NCI-H748 treated with DMSO at 0.1 percent for 48 hours (cell line): ENCODE measurements at regions not wholly inside any gene's neighbourhood (a gene's known extent, or its start where the extent isn't known, plus 50 kb on each side); places are given as distances from the start of the nearest gene placed in this dataset.

Experiments used
- DNase-seq: peaks from one replicate; lab custom pipeline; 2025; lab: John Stamatoyannopoulos, UW

GRCh38 chr15:97623091-97623661, 337.3 kb upstream of the ARRDC4 start:
- no peak for DNase-seq

GRCh38 chr15:97627634-97628033, 332.9 kb upstream of the ARRDC4 start:
- DNase-seq, result no peak

GRCh38 chr15:97645758-97646157, 314.7 kb upstream of the ARRDC4 start:
- DNase-seq, result no peak

- no peak for DNase-seq
Measured at GRCh38 chr15:97648728-97649127, 311.8 kb upstream of the ARRDC4 start.

GRCh38 chr15:97652041-97652440, 308.5 kb upstream of the ARRDC4 start:
- DNase-seq, result peak; percentile 88

- peak; percentile 76 for DNase-seq
Measured at GRCh38 chr15:97652700-97653167, 307.8 kb upstream of the ARRDC4 start.

- no peak for DNase-seq
Measured at GRCh38 chr15:97653896-97654295, 306.6 kb upstream of the ARRDC4 start.

- DNase-seq, result peak; percentile 41
Measured at GRCh38 chr15:97654481-97655076, 305.9 kb upstream of the ARRDC4 start.

- DNase-seq, result no peak
Measured at GRCh38 chr15:97661796-97662195, 298.7 kb upstream of the ARRDC4 start.

- DNase-seq, result no peak
Measured at GRCh38 chr15:97672586-97672985, 287.9 kb upstream of the ARRDC4 start.

- DNase-seq, result no peak
Measured at GRCh38 chr15:97678656-97679055, 281.8 kb upstream of the ARRDC4 start.

GRCh38 chr15:97679106-97679688, 281.3 kb upstream of the ARRDC4 start:
- no peak for DNase-seq

- DNase-seq, result no peak
Measured at GRCh38 chr15:97680606-97681220, 279.8 kb upstream of the ARRDC4 start.

GRCh38 chr15:97683831-97684230, 276.7 kb upstream of the ARRDC4 start:
- no peak for DNase-seq

- no peak for DNase-seq
Measured at GRCh38 chr15:97684249-97684648, 276.3 kb upstream of the ARRDC4 start.

GRCh38 chr15:97686324-97686723, 274.2 kb upstream of the ARRDC4 start:
- no peak for DNase-seq

- no peak for DNase-seq
Measured at GRCh38 chr15:97687654-97688053, 272.8 kb upstream of the ARRDC4 start.

- DNase-seq, result no peak
Measured at GRCh38 chr15:97688177-97688576, 272.3 kb upstream of the ARRDC4 start.

GRCh38 chr15:97688886-97689285, 271.6 kb upstream of the ARRDC4 start:
- no peak for DNase-seq

GRCh38 chr15:97691078-97691477, 269.4 kb upstream of the ARRDC4 start:
- DNase-seq, result no peak

- no peak for DNase-seq
Measured at GRCh38 chr15:97691799-97692198, 268.7 kb upstream of the ARRDC4 start.

GRCh38 chr15:97692301-97693015, 268.0 kb upstream of the ARRDC4 start:
- peak; percentile 39 for DNase-seq

- DNase-seq, result no peak
Measured at GRCh38 chr15:97694456-97694855, 266.0 kb upstream of the ARRDC4 start.
